Right renal pelvis (tissue), 4 donors: ENCODE measurements at regions not wholly inside any gene's neighbourhood (a gene's known extent, or its start where the extent isn't known, plus 50 kb on each side); places are given as distances from the start of the nearest gene placed in this dataset.
"Not testable (repeated sequence)": the region's sequence is repeated elsewhere in the genome, so short reads cannot be mapped to it uniquely, and the experiment has no call there.

Experiments
- DNase-seq, 4 donors: peaks; one replicate each; pipeline ENCODE4 v3.0.0-alpha.2; 2013; ENCODE audit warnings: low read depth in 4 of 4, low spot score in 3 of 4, missing footprints in 1 of 4

- DNase-seq: no peak
Observed at GRCh38 chr12:28973491-28973890, 175.6 kb upstream of the FAR2 start.

GRCh38 chr12:28974166-28974565, 174.9 kb upstream of the FAR2 start:
- DNase-seq: no peak

GRCh38 chr12:28974883-28975282, 174.2 kb upstream of the FAR2 start:
- no peak for DNase-seq

- no peak for DNase-seq
Observed at GRCh38 chr12:28975564-28976340, 173.3 kb upstream of the FAR2 start.

- no peak for DNase-seq
Observed at GRCh38 chr12:28980436-28980835, 168.6 kb upstream of the FAR2 start.

GRCh38 chr12:28987538-28988324, 161.3 kb upstream of the FAR2 start:
- DNase-seq: no peak

- DNase-seq: no peak
Observed at GRCh38 chr12:28988325-28988704, 160.8 kb upstream of the FAR2 start.

GRCh38 chr12:28991626-28992025, 157.5 kb upstream of the FAR2 start:
- DNase-seq: no peak

GRCh38 chr12:28993720-28994119, 155.4 kb upstream of the FAR2 start:
- DNase-seq: no peak

GRCh38 chr12:28994179-28994715, 154.8 kb upstream of the FAR2 start:
- no peak for DNase-seq

- no peak for DNase-seq
Observed at GRCh38 chr12:28996688-28997087, 152.4 kb upstream of the FAR2 start.

GRCh38 chr12:28998662-28999120, 150.4 kb upstream of the FAR2 start:
- DNase-seq: peak in 3 of 4 donors; percentile 8 to 13 (median 9)

- no peak for DNase-seq
Observed at GRCh38 chr12:29004066-29004935, 144.8 kb upstream of the FAR2 start.

- DNase-seq: no peak
Observed at GRCh38 chr12:29004936-29005304, 144.2 kb upstream of the FAR2 start.

GRCh38 chr12:29008786-29009185, 140.3 kb upstream of the FAR2 start:
- DNase-seq: no peak

GRCh38 chr12:29012673-29013072, 136.4 kb upstream of the FAR2 start:
- DNase-seq: no peak

- not testable (repeated sequence) for DNase-seq
Observed at GRCh38 chr12:29017532-29017931, 131.5 kb upstream of the FAR2 start.

GRCh38 chr12:29023436-29024076, 125.5 kb upstream of the FAR2 start:
- DNase-seq: peak in 1 of 4 donors; percentile 8

GRCh38 chr12:29024117-29024516, 125.0 kb upstream of the FAR2 start:
- peak in 1 of 4 donors; percentile 8 for DNase-seq

- no peak for DNase-seq
Observed at GRCh38 chr12:29025937-29026336, 123.1 kb upstream of the FAR2 start.
